Peyer's patch (tissue), 4 donors: ENCODE measurements at regions not wholly inside any gene's neighbourhood (a gene's known extent, or its start where the extent isn't known, plus 50 kb on each side); places are given as distances from the start of the nearest gene placed in this dataset.

Source experiments
- POLR2A ChIP-seq, 2 donors: fragments of 450-650 bp; IDR thresholded peaks; one replicate each; pipeline ENCODE4 v1.5.1; 2017; ENCODE audit warnings: antibody characterized with exemption in 2 of 2, mild to moderate bottlenecking in 2 of 2, moderate library complexity in 2 of 2
- TF ChIP-seq, protein P1 (sequence below), 6 experiments: fragments of 450-650 bp in 4 of 6; fragments of 200-600 bp in 2 of 6; sonication (generic) in 1 of 6; IDR thresholded peaks; one replicate each; pipeline ENCODE4 v1.5.1; 2017 to 2019; ENCODE audit warnings: antibody characterized with exemption in 6 of 6, mild to moderate bottlenecking in 3 of 6, moderate library complexity in 1 of 6

- TF ChIP-seq, protein P1, sequence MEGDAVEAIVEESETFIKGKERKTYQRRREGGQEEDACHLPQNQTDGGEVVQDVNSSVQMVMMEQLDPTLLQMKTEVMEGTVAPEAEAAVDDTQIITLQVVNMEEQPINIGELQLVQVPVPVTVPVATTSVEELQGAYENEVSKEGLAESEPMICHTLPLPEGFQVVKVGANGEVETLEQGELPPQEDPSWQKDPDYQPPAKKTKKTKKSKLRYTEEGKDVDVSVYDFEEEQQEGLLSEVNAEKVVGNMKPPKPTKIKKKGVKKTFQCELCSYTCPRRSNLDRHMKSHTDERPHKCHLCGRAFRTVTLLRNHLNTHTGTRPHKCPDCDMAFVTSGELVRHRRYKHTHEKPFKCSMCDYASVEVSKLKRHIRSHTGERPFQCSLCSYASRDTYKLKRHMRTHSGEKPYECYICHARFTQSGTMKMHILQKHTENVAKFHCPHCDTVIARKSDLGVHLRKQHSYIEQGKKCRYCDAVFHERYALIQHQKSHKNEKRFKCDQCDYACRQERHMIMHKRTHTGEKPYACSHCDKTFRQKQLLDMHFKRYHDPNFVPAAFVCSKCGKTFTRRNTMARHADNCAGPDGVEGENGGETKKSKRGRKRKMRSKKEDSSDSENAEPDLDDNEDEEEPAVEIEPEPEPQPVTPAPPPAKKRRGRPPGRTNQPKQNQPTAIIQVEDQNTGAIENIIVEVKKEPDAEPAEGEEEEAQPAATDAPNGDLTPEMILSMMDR (IDR thresholded peaks at IDR 0.05), result no peak
- no peak for TF ChIP-seq POLR2A (IDR thresholded peaks at IDR 0.05)
These were observed 536.2 kb upstream of the FSIP2 start for GRCh38 chr2:185202381-185202780.
